Esophagus squamous epithelium (tissue), 5 donors: ENCODE measurements at regions not wholly inside any gene's neighbourhood (a gene's known extent, or its start where the extent isn't known, plus 50 kb on each side); places are given as distances from the start of the nearest gene placed in this dataset.
A peak's percentile ranks its signal among the peaks of the same experiment; 100 is the strongest.

Source experiments
- DNase-seq: peaks from one replicate; lab custom pipeline; 2025; lab: John Stamatoyannopoulos, UW
- H3K27ac ChIP-seq, 4 donors: fragments of 200-600 bp; sonication (generic); one replicate each; pipeline ENCODE4 v1.5.1; 2016 to 2019; ENCODE audit warnings: mild to moderate bottlenecking in 1 of 4
- H3K27me3 ChIP-seq, 4 donors: fragments of 200-600 bp; sonication (generic); 1 replicate in 3 of 4; 2 replicates in 1 of 4; pipeline versions ENCODE4 v1.5.1 to v1.6.0; 2017 to 2021; ENCODE audit warnings: antibody characterized with exemption in 1 of 4
- H3K36me3 ChIP-seq, 3 donors: fragments of 200-600 bp; sonication (generic); one replicate each; pipeline ENCODE4 v1.5.1; 2016 to 2019
- H3K4me1 ChIP-seq, 3 donors: fragments of 200-600 bp; sonication (generic); one replicate each; pipeline ENCODE4 v1.5.1; 2017 to 2019
- H3K4me3 ChIP-seq, 4 donors: fragments of 200-600 bp; sonication (generic); 1 replicate in 3 of 4; 2 replicates in 1 of 4; pipeline ENCODE4 v1.5.1; 2016 to 2019; ENCODE audit warnings: mild to moderate bottlenecking in 2 of 4, moderate library complexity in 1 of 4
- H3K9me3 ChIP-seq, 3 donors: fragments of 200-600 bp; sonication (generic); one replicate each; pipeline ENCODE4 v1.5.1; 2016 to 2019
- POLR2A ChIP-seq, 4 donors: fragments of 450-650 bp; IDR thresholded peaks; one replicate each; pipeline ENCODE4 v1.6.1; 2017; ENCODE audit warnings: antibody characterized with exemption in 4 of 4, mild to moderate bottlenecking in 4 of 4, moderate library complexity in 3 of 4
- WGBS, 2 donors: methylation state at CpG; one replicate each; pipeline ENCODE4 v1.1.5; 2018; 5-methylcytosine and 5-hydroxymethylcytosine counted together
- intact Hi-C: fragments of 100-400 bp; cut with DNase I; formaldehyde crosslinking; loops from one replicate; pipeline ENCODE4 v1.15.0; 2022
- small RNA-seq, 4 donors: library from RNA; depleted of rRNA; stranded (forward); fragments of <200 nt; gene quantifications; one replicate each; pipeline ENCODE3, GENCODE V24; 2016
- TF ChIP-seq, protein P1 (sequence below), 6 experiments: fragments of 450-650 bp in 4 of 6; fragments of 200-600 bp in 2 of 6; sonication (generic) in 2 of 6; IDR thresholded peaks; one replicate each; pipeline ENCODE4 v1.5.1; 2016 to 2019; ENCODE audit warnings: antibody characterized with exemption in 6 of 6, mild to moderate bottlenecking in 4 of 6, moderate library complexity in 4 of 6
- donor health status: DM: yes; HTN: yes; CAD: no.

DNA sequence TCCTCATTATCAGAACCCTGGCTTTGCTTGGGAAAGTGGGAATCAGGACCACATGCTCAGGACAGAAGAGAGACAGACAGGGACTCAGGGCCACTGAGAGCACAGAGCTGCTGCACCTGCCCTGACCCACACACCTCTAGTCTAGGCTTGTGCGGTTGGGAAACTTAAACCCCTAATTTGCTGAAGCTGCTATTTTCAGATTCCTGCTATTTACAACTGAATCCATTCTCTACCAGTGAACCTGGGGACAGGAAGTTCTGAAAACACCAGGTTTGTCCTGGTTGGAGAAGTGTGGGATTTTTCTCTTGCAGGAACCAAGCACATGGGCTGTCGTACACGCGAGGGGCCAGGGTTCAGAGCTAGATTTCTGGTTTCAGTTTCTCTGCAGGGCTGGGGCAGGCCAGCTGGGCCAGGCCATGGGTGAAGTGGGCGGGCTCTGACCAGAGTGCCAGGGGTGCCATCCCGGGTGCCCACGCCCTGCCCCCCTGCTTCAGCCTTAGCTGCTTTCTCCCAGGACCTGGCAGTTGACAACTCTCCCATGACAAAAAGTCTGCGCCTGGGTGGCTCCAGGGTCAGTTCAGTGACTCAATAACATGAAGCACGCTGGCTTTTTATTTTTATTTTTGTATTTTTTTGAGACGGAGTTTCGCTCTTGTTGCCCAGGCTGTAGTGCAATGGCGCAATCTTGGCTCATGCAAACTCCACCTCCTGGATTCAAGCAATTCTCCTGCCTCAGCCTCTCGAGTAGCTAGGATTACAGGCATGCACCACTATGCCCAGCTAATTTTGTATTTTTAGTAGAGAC is 51.3 kb upstream of the SLC1A4 start:
- peak overlapping the region in 1 of 4 donors; percentile 31 for H3K27ac ChIP-seq
- 51 to 52% methylated on average over 10 to 13 of the region's 13 CpGs for WGBS, 2 donors
- intact Hi-C loops: no loop called here
- no peaks in the 10 kb centered on the region for H3K9me3 ChIP-seq
- H3K27me3 ChIP-seq: peaks cover 0 to 48% (median 0%) of the 10 kb centered on the region in 4 donors
- H3K4me1 ChIP-seq: peaks cover 9 to 51% (median 12%) of the 10 kb centered on the region in 3 donors
- H3K4me3 ChIP-seq: peak overlapping the region in 3 of 4 donors; percentile 15 to 25 (median 20)
- DNase-seq: no peak
- H3K36me3 ChIP-seq: no peaks in the 10 kb centered on the region
- TF ChIP-seq, protein P1, sequence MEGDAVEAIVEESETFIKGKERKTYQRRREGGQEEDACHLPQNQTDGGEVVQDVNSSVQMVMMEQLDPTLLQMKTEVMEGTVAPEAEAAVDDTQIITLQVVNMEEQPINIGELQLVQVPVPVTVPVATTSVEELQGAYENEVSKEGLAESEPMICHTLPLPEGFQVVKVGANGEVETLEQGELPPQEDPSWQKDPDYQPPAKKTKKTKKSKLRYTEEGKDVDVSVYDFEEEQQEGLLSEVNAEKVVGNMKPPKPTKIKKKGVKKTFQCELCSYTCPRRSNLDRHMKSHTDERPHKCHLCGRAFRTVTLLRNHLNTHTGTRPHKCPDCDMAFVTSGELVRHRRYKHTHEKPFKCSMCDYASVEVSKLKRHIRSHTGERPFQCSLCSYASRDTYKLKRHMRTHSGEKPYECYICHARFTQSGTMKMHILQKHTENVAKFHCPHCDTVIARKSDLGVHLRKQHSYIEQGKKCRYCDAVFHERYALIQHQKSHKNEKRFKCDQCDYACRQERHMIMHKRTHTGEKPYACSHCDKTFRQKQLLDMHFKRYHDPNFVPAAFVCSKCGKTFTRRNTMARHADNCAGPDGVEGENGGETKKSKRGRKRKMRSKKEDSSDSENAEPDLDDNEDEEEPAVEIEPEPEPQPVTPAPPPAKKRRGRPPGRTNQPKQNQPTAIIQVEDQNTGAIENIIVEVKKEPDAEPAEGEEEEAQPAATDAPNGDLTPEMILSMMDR (IDR thresholded peaks at IDR 0.05): no peak
- no peak for TF ChIP-seq POLR2A (IDR thresholded peaks at IDR 0.05)

DNA sequence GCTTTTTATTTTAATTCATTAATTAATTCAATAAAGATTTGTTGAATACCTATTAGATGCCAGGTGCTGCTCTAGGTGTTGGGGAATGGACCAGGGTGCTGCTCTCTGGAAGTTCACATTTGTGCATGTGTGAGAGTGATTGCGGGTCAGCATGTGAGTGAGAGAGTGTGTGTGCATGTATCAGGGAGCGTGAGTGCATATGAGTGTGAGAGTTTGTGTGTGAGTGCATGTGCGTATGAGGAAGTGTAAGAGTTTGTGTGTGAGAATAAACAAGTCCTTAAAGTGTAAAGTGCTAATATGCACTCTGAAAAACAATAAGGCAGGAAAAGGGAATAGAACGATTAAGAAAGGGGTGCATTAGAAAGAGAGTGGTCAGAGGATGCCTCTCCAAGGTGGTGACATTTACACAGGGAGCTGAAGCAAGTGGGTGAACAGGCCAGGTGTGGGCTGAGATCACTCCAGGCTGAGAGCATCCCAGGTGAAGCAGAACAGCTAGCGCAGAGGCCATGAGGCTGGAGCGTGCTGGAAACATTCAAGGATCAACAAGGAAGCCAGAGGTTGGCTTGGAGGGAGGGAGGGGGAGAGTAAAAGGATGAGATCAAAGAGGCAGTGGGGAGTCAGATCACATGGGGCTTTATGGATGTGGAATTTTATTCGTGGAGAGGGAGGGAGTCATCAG is 50.5 kb upstream of the SLC1A4 start:
- H3K4me3 ChIP-seq: no peak overlapping the region
- no peak overlapping the region for H3K27ac ChIP-seq
- H3K4me1 ChIP-seq: peaks cover 9 to 59% (median 18%) of the 10 kb centered on the region in 3 donors
- intact Hi-C loops: no loop called here
- no peaks in the 10 kb centered on the region for H3K9me3 ChIP-seq
- TF ChIP-seq, protein P1 (IDR thresholded peaks at IDR 0.05): no peak
- TF ChIP-seq POLR2A (IDR thresholded peaks at IDR 0.05): no peak
- peaks cover 0 to 51% (median 0%) of the 10 kb centered on the region in 4 donors for H3K27me3 ChIP-seq
- DNase-seq: no peak
- 75 to 76% methylated on average over 7 of the region's 7 CpGs for WGBS, 2 donors
- H3K36me3 ChIP-seq: no peaks in the 10 kb centered on the region

DNA sequence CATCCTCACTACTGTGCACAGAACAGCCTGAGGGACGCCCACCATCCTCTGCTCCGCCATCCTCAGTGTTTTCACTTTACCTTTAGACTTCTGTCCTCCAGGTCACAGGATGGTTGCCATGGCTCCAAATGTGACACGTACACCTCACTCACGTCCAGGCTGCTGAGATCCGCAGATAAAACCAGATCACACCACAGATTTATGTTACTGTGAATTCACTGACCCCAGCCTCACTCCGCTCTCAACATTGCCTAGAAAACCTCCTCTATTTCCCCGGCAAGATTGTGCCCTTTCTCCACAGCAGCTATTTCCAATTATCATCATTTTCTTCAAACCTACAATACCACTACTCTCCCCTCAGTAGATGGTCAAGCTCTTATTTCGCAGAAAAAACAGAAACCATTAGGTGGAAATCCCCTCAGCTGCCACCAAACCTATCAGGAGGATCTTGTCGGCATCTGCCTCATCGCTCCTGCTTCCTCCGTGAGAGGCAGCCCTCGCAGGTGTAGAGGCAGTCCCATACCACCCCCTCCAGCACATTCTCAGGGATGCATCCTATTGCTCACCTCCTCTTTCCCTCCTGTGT is 49.8 kb upstream of the SLC1A4 start:
- H3K4me3 ChIP-seq: no peak overlapping the region
- intact Hi-C loops: no loop called here
- no peaks in the 10 kb centered on the region for H3K9me3 ChIP-seq
- no peak overlapping the region for H3K27ac ChIP-seq
- no peaks in the 10 kb centered on the region for H3K36me3 ChIP-seq
- no peak for DNase-seq
- peaks cover 0 to 53% (median 0%) of the 10 kb centered on the region in 4 donors for H3K27me3 ChIP-seq
- TF ChIP-seq, protein P1 (IDR thresholded peaks at IDR 0.05): no peak
- peaks cover 9 to 66% (median 24%) of the 10 kb centered on the region in 3 donors for H3K4me1 ChIP-seq
- WGBS, 2 donors: 73 to 88% methylated on average over 12 of the region's 12 CpGs

Small RNA genes in the stretch of these regions (small RNA-seq; reads per million reads assigned to genes)
- 0 reads per million in 4 donors for gene RF00019
- 0 reads per million in 4 donors for gene RN7SL211P
- gene RN7SL341P: 0 reads per million in 4 donors
